ENCODE measurements at regions not wholly inside any gene's neighbourhood (a gene's known extent, or its start where the extent isn't known, plus 50 kb on each side); places are given as distances from the start of the nearest gene placed in this dataset.

GRCh38 chr3:132202586-132202985, 114.6 kb upstream of the ACP3 start:
- DNase-seq (ENCODE audit: low read depth in 1 of 2, low spot score in 1 of 2), result no peak

GRCh38 chr3:132203889-132204596, 113.2 kb upstream of the ACP3 start:
- H3K4me3 ChIP-seq (replicated peaks; ENCODE audit: insufficient read depth, low read length), result no peak overlapping the region
- no peak overlapping the region for H3K27ac ChIP-seq (replicated peaks)
- DNase-seq (ENCODE audit: low read depth in 1 of 2, low spot score in 1 of 2), result no peak
- no peaks in the 10 kb centered on the region for H3K27me3 ChIP-seq (ENCODE audit: insufficient read depth, poor library complexity, severe bottlenecking)
- TF ChIP-seq GABPA (IDR thresholded peaks at IDR 0.05; ENCODE audit: low read depth) (no peak), POLR2AphosphoS5 (IDR thresholded peaks at IDR 0.05; ENCODE audit: low read depth) (no peak), SPI1 (IDR thresholded peaks at IDR 0.05; ENCODE audit: borderline replicate concordance, low read depth) (no peak), CTCF (IDR thresholded peaks at IDR 0.05; ENCODE audit: insufficient read depth, low read length) (no peak), REST (IDR thresholded peaks at IDR 0.05; ENCODE audit: insufficient replicate concordance, low read depth) (no peak)

More at GRCh38 chr3:132202586-132202985, 114.6 kb upstream of the ACP3 start:
- no peak overlapping the region for H3K4me3 ChIP-seq (replicated peaks; ENCODE audit: insufficient read depth, low read length)
- no peaks in the 10 kb centered on the region for H3K27me3 ChIP-seq (ENCODE audit: insufficient read depth, poor library complexity, severe bottlenecking)
- no peak for TF ChIP-seq SPI1 (IDR thresholded peaks at IDR 0.05; ENCODE audit: borderline replicate concordance, low read depth)
- no peak for TF ChIP-seq POLR2AphosphoS5 (IDR thresholded peaks at IDR 0.05; ENCODE audit: low read depth)
- TF ChIP-seq GABPA (IDR thresholded peaks at IDR 0.05; ENCODE audit: low read depth), result no peak
- TF ChIP-seq REST (IDR thresholded peaks at IDR 0.05; ENCODE audit: insufficient replicate concordance, low read depth), result no peak
- no peak overlapping the region for H3K27ac ChIP-seq (replicated peaks)

GRCh38 chr3:132205609-132206008, 111.6 kb upstream of the ACP3 start:
- Histone ChIP-seq H3K27ac (replicated peaks) (no peak overlapping the region), H3K27me3 (ENCODE audit: insufficient read depth, poor library complexity, severe bottlenecking) (no peaks in the 10 kb centered on the region), H3K4me3 (replicated peaks; ENCODE audit: insufficient read depth, low read length) (no peak overlapping the region)
- TF ChIP-seq SPI1 (IDR thresholded peaks at IDR 0.05; ENCODE audit: borderline replicate concordance, low read depth) (no peak), REST (IDR thresholded peaks at IDR 0.05; ENCODE audit: insufficient replicate concordance, low read depth) (no peak), POLR2AphosphoS5 (IDR thresholded peaks at IDR 0.05; ENCODE audit: low read depth) (no peak), CTCF (IDR thresholded peaks at IDR 0.05; ENCODE audit: insufficient read depth, low read length) (no peak), GABPA (IDR thresholded peaks at IDR 0.05; ENCODE audit: low read depth) (no peak)
- DNase-seq (ENCODE audit: low read depth in 1 of 2, low spot score in 1 of 2), result no peak
